ENCODE measurements at regions not wholly inside any gene's neighbourhood (a gene's known extent, or its start where the extent isn't known, plus 50 kb on each side); places are given as distances from the start of the nearest gene placed in this dataset.

GRCh38 chr17:13176436-13176835 is 158.6 kb upstream of the ELAC2 start:
- TF ChIP-seq CTCF (conservative IDR thresholded peaks at IDR 0.05; ENCODE audit: low read length) (no peak), EZH2phosphoT487 (IDR thresholded peaks at IDR 0.05; ENCODE audit: borderline replicate concordance) (no peak)
